IPS DF 6.9 (cell line): ENCODE measurements at regions not wholly inside any gene's neighbourhood (a gene's known extent, or its start where the extent isn't known, plus 50 kb on each side); places are given as distances from the start of the nearest gene placed in this dataset.
"Not testable (repeated sequence)": the region's sequence is repeated elsewhere in the genome, so short reads cannot be mapped to it uniquely, and the experiment has no call there.

ENCODE experiments used
- DNase-seq: peaks from one replicate; pipeline ENCODE4 v3.0.0-alpha.2; 2013; ENCODE audit warnings: low read depth, low spot score
- H3K27ac ChIP-seq: one replicate; pipeline ENCODE4 v1.5.1; 2013; ENCODE audit warnings: low read length, control low read depth
- H3K27me3 ChIP-seq: 2 replicates; pipeline ENCODE4 v1.6.1; 2013; ENCODE audit warnings: mild to moderate bottlenecking, low read length; ENCODE audit not compliant: control insufficient read depth, insufficient read depth
- H3K36me3 ChIP-seq: 2 replicates; pipeline ENCODE4 v1.6.1; 2013; ENCODE audit warnings: low read length; ENCODE audit not compliant: control insufficient read depth, insufficient read depth
- H3K4me1 ChIP-seq: 2 replicates; pipeline ENCODE4 v1.6.1; 2013; ENCODE audit warnings: low read length; ENCODE audit not compliant: control insufficient read depth, insufficient read depth
- H3K4me3 ChIP-seq: 2 replicates; pipeline ENCODE4 v1.5.1; 2013; ENCODE audit warnings: mild to moderate bottlenecking, low read length
- H3K9me3 ChIP-seq: 2 replicates; pipeline ENCODE4 v1.6.1; 2013; ENCODE audit warnings: low read length, inconsistent platforms; ENCODE audit not compliant: control insufficient read depth, insufficient read depth
- WGBS: extraction: QIAGEN DNeasy Blood & Tissue Kit; methylation state at CpG from one replicate; pipeline ENCODE4 v1.1.7; 2013; ENCODE audit warnings: mixed read lengths, missing lambda C conversion rate; ENCODE audit not compliant: insufficient read length, insufficient coverage; 5-methylcytosine and 5-hydroxymethylcytosine counted together

DNA sequence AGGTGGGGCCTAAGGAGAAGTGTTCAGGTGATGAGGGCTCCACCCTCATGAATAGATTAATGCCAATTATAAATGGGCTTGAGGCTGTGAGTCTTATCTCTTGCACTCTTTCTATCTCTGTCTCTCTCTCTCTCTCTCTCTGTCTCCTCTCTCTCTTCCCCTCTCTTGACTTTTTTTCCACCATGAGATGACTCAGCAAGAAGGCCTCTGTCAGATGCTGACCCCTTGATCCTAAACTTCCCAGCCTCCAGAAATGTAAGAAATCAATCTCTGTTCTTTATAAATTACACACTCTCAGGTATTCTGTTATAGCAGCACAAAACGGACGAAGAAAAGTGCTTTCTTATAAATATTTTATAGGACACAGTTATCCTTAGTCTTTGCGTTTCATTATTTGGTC, 184.9 kb upstream of the PCDH7 start:
- no CpG with 5 or more reads among the region's 3 CpGs for WGBS

DNA sequence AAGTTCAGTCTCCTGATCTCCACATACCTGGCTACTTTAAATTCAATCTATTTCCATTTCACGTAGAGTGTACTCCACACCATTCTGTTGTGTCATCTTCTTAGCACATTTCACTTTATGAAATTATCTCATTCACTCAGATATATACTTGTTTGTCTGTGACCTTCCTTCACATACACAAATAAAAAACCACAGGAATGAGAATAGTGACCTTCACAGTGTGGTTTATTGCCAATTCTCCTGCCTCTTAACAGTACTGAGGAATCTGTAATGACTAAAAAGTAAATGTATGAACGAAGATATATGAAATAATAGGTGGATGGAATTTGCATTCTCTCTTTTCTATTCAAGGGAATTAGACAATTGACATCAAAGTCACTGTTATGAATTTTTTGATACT, 183.9 kb upstream of the PCDH7 start:
- H3K4me3 ChIP-seq: no peak overlapping the region
- H3K27ac ChIP-seq: no peak overlapping the region
- H3K4me1 ChIP-seq: 0 out of 2 replicates have a peak, but pooled peaks cover 1% of the 10 kb centered on the region
- H3K9me3 ChIP-seq: no peaks in the 10 kb centered on the region
- H3K27me3 ChIP-seq: no peaks in the 10 kb centered on the region
- H3K36me3 ChIP-seq: no peaks in the 10 kb centered on the region
- no CpG with 5 or more reads among the region's 2 CpGs for WGBS
- DNase-seq: no peak

More for the DNA sequence above, 184.9 kb upstream of the PCDH7 start:
- DNase-seq: no peak
- Histone ChIP-seq H3K27me3 (no peaks in the 10 kb centered on the region), H3K9me3 (no peaks in the 10 kb centered on the region), H3K4me1 (0 out of 2 replicates have a peak, but pooled peaks cover 1% of the 10 kb centered on the region), H3K4me3 (no peak overlapping the region), H3K36me3 (no peaks in the 10 kb centered on the region), H3K27ac (no peak overlapping the region)

DNA sequence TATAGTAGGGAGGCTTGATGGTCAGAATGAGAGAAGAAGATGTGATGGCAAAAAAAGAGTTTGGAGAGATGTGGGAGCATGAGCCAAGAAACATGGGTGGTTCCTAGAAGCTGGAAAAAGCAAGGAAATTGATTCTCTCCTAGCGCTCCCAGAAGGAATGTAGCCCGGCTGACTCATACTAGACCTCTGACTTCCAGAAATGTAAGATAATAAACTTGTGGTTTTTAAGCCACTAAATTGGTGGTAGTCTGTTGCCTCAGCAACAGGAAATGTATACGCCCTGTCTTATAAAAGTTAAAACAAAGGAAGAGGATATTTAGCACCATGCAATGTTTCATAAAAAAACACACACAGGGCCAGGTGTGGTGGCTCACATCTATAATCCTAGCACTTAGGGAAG, 182.7 kb upstream of the PCDH7 start:
- no peak for DNase-seq
- H3K36me3 ChIP-seq: no peaks in the 10 kb centered on the region
- 0 out of 2 replicates have a peak, but pooled peaks cover 1% of the 10 kb centered on the region for H3K4me1 ChIP-seq
- no peaks in the 10 kb centered on the region for H3K27me3 ChIP-seq
- no peak overlapping the region for H3K27ac ChIP-seq
- no CpG with 5 or more reads among the region's 3 CpGs for WGBS
- no peak overlapping the region for H3K4me3 ChIP-seq
- H3K9me3 ChIP-seq: no peaks in the 10 kb centered on the region

DNA sequence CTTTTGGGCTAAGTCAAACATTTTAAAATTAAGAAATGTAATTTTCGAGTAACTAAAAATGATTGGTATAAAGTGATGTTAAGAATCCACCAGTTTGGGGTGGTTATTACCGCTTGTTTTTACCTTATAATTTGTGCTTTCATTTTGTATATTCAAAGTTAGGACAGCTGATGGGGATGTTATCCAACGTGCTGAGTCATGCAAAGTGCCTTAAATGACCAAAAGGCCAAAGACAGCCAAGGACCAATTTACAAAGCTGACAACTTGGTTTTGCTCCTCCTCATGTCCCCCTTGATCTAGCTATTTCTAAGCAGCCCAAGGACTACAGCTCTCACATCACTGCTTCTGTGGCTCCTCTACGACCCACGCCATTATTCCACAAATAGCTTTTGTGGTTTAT, 181.4 kb upstream of the PCDH7 start:
- Histone ChIP-seq H3K27ac (no peak overlapping the region), H3K27me3 (no peaks in the 10 kb centered on the region), H3K9me3 (no peaks in the 10 kb centered on the region), H3K36me3 (no peaks in the 10 kb centered on the region), H3K4me3 (no peak overlapping the region), H3K4me1 (0 out of 2 replicates have a peak, but pooled peaks cover 1% of the 10 kb centered on the region)
- WGBS: 100% methylated on average over 1 of the region's 5 CpGs
- DNase-seq: no peak

DNA sequence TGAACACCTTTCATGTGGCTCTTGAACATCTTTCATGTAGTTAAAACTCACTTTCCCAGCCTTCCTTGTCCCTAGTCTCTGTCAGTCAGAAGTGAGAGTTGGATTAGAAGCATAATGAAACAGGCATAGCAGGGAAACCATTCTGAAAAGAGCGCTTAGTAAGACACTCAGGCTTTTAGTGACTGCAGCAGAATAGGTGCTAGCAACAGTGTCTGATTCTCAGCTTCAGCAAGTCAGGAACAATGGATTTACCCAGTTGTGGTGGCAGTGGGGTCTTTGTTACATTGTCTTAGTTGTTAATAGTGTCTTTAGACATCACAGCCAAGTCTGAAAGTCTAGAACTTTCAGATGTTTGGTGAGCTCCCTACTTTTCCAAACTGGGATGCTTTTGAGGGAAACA, 177.1 kb upstream of the PCDH7 start:
- Histone ChIP-seq H3K27me3 (no peaks in the 10 kb centered on the region), H3K9me3 (no peaks in the 10 kb centered on the region), H3K4me1 (0 out of 2 replicates have a peak, but pooled peaks cover 1% of the 10 kb centered on the region), H3K36me3 (no peaks in the 10 kb centered on the region), H3K4me3 (no peak overlapping the region), H3K27ac (no peak overlapping the region)
- WGBS: no CpG with 5 or more reads among the region's 1 CpG
- DNase-seq: no peak

DNA sequence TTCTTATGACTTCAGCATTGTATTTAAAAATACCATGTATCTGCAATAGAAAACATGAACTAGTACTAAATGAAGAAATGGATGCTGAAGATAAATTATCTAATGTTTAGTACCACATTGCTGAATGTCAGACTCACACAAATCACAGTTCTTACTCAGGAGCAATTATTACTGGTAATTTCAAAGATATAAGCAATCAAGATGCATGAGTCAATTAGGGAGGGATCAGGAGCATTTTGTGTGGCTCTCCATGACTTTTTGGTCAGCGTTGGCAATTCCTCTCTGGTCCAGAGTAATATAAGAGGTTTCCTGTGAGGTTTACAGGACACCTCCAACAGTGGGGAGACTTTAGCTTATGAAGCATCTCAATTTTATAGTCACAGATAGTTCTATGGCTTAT, 167.0 kb upstream of the PCDH7 start:
- Histone ChIP-seq H3K27me3 (no peaks in the 10 kb centered on the region), H3K27ac (no peak overlapping the region), H3K9me3 (no peaks in the 10 kb centered on the region), H3K36me3 (no peaks in the 10 kb centered on the region), H3K4me1 (no peaks in the 10 kb centered on the region; the same call in 1 of the 2 replicates), H3K4me3 (no peak overlapping the region)
- DNase-seq: no peak
- no CpG with 5 or more reads among the region's 1 CpG for WGBS

DNA sequence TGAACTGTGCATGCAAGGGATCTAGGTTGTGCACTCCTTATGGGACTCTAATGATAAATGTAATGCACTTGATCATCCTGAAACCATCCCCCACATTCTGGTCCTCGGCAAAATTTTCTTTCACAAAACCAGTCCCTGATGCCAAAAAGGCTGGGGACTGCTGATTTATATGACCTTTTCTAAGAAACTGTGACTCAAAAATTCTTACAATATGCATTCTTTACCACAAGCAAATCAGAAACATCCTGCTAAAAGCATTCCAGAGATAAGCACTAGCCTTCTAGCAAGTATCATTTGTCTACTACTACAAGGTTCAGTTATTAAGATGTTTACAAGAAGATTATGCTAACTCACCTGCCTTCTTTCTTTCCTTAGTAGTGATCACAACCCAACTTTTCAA, 166.5 kb upstream of the PCDH7 start:
- DNase-seq: no peak
- no CpG with 5 or more reads among the region's 1 CpG for WGBS

DNA sequence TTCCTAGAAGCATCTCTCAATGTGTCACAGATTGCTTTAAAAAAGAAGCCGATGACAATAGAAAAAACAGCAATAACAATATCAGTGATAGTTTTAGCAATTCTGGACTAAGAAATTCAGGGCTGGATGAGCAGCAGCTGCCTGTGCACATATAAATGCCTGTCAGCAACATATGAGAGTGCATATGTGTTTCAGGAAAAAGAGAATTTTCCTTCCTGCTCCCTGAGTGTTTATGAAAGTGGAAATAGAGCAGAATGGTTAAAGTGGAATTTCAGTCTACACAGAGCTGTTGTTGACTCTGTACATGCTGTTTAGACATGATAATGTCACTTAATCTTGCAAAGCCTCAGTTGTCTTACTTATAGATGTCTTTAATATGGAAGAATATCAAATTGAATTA, 164.4 kb upstream of the PCDH7 start:
- no peaks in the 10 kb centered on the region; the same call in 1 of the 2 replicates for H3K4me1 ChIP-seq
- H3K27me3 ChIP-seq: no peaks in the 10 kb centered on the region
- H3K9me3 ChIP-seq: no peaks in the 10 kb centered on the region
- H3K4me3 ChIP-seq: no peak overlapping the region
- WGBS: no CpG with 5 or more reads among the region's 1 CpG
- no peak overlapping the region for H3K27ac ChIP-seq
- no peaks in the 10 kb centered on the region for H3K36me3 ChIP-seq
- DNase-seq: no peak

More for the DNA sequence above, 166.5 kb upstream of the PCDH7 start:
- H3K27ac ChIP-seq: no peak overlapping the region
- no peaks in the 10 kb centered on the region; the same call in 1 of the 2 replicates for H3K4me1 ChIP-seq
- no peaks in the 10 kb centered on the region for H3K36me3 ChIP-seq
- H3K4me3 ChIP-seq: no peak overlapping the region
- no peaks in the 10 kb centered on the region for H3K27me3 ChIP-seq
- no peaks in the 10 kb centered on the region for H3K9me3 ChIP-seq

DNA sequence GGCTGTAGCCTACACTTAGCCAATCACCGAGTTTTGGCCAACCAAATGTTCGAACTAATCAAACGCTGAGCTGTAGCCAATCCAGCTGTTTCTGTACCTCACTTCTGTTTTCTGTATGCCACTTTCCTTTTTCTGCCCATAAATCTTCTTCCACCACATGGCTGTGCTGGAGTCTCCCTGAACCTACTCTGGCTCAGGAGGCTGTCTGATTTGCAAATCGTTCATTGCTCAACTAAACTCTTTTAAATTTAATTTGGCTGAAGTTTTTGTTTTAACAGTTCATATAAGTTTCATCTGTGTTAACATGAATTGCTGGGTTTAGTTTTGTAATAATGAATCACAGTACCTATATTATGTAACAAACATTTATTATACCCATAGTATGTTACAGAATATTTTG, 160.7 kb upstream of the PCDH7 start:
- Histone ChIP-seq H3K27ac (no peak overlapping the region), H3K9me3 (no peaks in the 10 kb centered on the region), H3K36me3 (no peaks in the 10 kb centered on the region), H3K4me1 (no peaks in the 10 kb centered on the region), H3K27me3 (no peaks in the 10 kb centered on the region), H3K4me3 (no peak overlapping the region)
- DNase-seq: no peak
- no CpG with 5 or more reads among the region's 4 CpGs for WGBS

DNA sequence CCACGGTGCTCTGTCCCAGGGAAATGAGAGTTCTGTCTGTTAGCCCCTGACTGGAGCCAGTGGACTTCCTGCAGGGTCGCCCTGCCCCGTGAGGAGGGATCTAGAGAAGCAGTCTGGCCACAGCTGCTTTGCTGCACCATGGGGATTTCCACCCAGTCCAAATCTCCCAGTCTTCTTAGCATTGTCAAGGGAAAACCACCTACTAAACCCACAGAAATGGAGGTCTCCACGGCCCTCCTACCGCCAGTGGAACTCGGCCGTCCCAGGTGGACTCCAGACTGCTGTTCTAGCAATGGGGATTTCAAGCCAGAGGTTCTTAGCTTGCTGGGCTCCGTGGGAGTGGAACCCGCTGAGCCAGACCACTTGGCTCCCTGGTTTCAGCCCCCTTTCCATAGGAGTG, 133.3 kb upstream of the PCDH7 start:
- Histone ChIP-seq H3K9me3 (no peaks in the 10 kb centered on the region), H3K4me3 (no peak overlapping the region), H3K27me3 (no peaks in the 10 kb centered on the region), H3K4me1 (no peaks in the 10 kb centered on the region), H3K27ac (no peak overlapping the region), H3K36me3 (no peaks in the 10 kb centered on the region)
- no peak for DNase-seq
- WGBS: no CpG with 5 or more reads among the region's 9 CpGs

DNA sequence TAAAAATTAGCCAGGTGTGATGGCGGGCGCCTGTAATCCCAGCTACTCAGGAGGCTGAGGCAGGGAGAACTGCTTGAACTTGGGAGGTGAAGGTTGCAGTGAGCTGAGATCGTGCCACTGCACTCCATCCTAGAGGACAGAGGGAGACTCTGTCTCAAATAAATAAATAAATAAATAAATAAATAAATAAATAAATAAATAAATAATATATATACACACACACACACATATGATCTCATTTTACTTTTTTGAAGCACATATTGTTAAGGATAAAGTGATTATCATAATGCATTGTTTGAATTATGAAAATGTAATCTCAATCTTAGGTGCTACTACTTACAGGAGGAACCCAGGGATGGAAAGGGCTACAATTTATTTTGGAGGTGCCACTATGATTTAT, 130.5 kb upstream of the PCDH7 start:
- not testable (repeated sequence) for H3K9me3 ChIP-seq, DNase-seq

More for the DNA sequence above, 130.5 kb upstream of the PCDH7 start:
- H3K27ac ChIP-seq, H3K4me1 ChIP-seq, H3K36me3 ChIP-seq, H3K27me3 ChIP-seq, H3K4me3 ChIP-seq: not testable (repeated sequence)
- WGBS: no CpG with 5 or more reads among the region's 3 CpGs
